H1 (cell line): ENCODE measurements at regions not wholly inside any gene's neighbourhood (a gene's known extent, or its start where the extent isn't known, plus 50 kb on each side); places are given as distances from the start of the nearest gene placed in this dataset.

Source experiments
- CTCF ChIA-PET: fragments of 300-600 bp; sonication (Branson Sonifier 250); formaldehyde crosslinking; loops from one replicate; lab custom pipeline; 2021; ENCODE audit not compliant: partially characterized antibody; lab: Charles Lee
- POLR2A ChIA-PET: fragments of 300-600 bp; sonication (Branson Sonifier 250); formaldehyde crosslinking; loops from one replicate; lab custom pipeline; 2021; ENCODE audit warnings: inconsistent platforms; ENCODE audit not compliant: partially characterized antibody; lab: Charles Lee
- DNase-seq, 2 experiments: peaks; one replicate each; pipeline versions ENCODE4 v3.0.0 to v3.0.0-alpha.2; 2010 to 2022; ENCODE audit warnings: low spot score in 2 of 2, low read depth in 1 of 2, mixed read lengths in 1 of 2
- FAIRE-seq: peaks from 2 replicates; lab custom pipeline; 2011; peaks lifted over from hg19 to GRCh38; lab: Jason Lieb, UNC
- H2AFZ ChIP-seq: 2 replicates; pipeline ENCODE4 v1.8.1; 2012; ENCODE audit warnings: low read length, inconsistent platforms
- H2AK5ac ChIP-seq: 2 replicates; pipeline ENCODE4 v1.6.1; 2013; ENCODE audit warnings: low read depth, low read length
- H2BK120ac ChIP-seq: replicated peaks from 2 replicates; pipeline ENCODE3; 2013; ENCODE audit warnings: low read depth, low read length, inconsistent platforms
- H2BK12ac ChIP-seq: 2 replicates; pipeline ENCODE4 v1.6.1; 2013; ENCODE audit warnings: low read depth, low read length
- H2BK15ac ChIP-seq: 2 replicates; pipeline ENCODE4 v1.6.1; 2013; ENCODE audit warnings: low read length
- H2BK20ac ChIP-seq: 2 replicates; pipeline ENCODE4 v1.6.1; 2013; ENCODE audit warnings: low read length
- H2BK5ac ChIP-seq: 2 replicates; pipeline ENCODE4 v1.6.1; 2013; ENCODE audit warnings: low read depth, low read length
- H3K14ac ChIP-seq: 2 replicates; pipeline ENCODE4 v1.6.1; 2013; ENCODE audit warnings: inconsistent platforms; ENCODE audit not compliant: insufficient read length
- H3K18ac ChIP-seq: 2 replicates; pipeline ENCODE4 v1.6.1; 2013; ENCODE audit warnings: low read length; ENCODE audit errors: extremely low read depth
- H3K23ac ChIP-seq: 2 replicates; pipeline ENCODE4 v1.6.1; 2013; ENCODE audit warnings: inconsistent platforms; ENCODE audit not compliant: insufficient read length
- H3K23me2 ChIP-seq: 2 replicates; pipeline ENCODE4 v1.6.1; 2013; ENCODE audit warnings: low read depth, low read length
- H3K27ac ChIP-seq: 2 replicates; pipeline ENCODE4 v1.6.1; 2011; ENCODE audit warnings: low read depth, low read length, inconsistent platforms
- H3K27me3 ChIP-seq, 4 experiments: replicated peaks in 1 of 4; 1 replicate in 1 of 4; 2 replicates in 3 of 4; pipeline versions ENCODE4 v1.6.1 to v1.8.1; 2011 to 2013; ENCODE audit warnings: low read length in 3 of 4, mild to moderate bottlenecking in 3 of 4, inconsistent platforms in 2 of 4, mixed read lengths in 2 of 4, moderate library complexity in 1 of 4; ENCODE audit not compliant: control insufficient read depth in 3 of 4, insufficient read depth in 3 of 4; ENCODE audit errors: extremely low read depth in 1 of 4
- H3K36me3 ChIP-seq, 4 experiments: 2 replicates each; pipeline versions ENCODE4 v1.6.1 to v1.8.1; 2011 to 2013; ENCODE audit warnings: mild to moderate bottlenecking in 4 of 4, low read length in 3 of 4, moderate library complexity in 2 of 4, control low read depth in 1 of 4, inconsistent platforms in 1 of 4; ENCODE audit not compliant: insufficient read depth in 4 of 4, control insufficient read depth in 2 of 4
- H3K4ac ChIP-seq: replicated peaks from 2 replicates; pipeline ENCODE3; 2013; ENCODE audit warnings: low read length, low read depth, mixed read lengths, inconsistent platforms; ENCODE audit not compliant: insufficient read length
- H3K4me1 ChIP-seq, 4 experiments: replicated peaks in 1 of 4; 1 replicate in 1 of 4; 2 replicates in 3 of 4; pipeline versions ENCODE4 v1.6.1 to v1.8.1; 2011 to 2013; ENCODE audit warnings: low read length in 3 of 4, inconsistent platforms in 2 of 4, mixed read lengths in 1 of 4; ENCODE audit not compliant: insufficient read depth in 4 of 4, control insufficient read depth in 3 of 4
- H3K4me2 ChIP-seq, 2 experiments: 2 replicates each; pipeline versions ENCODE4 v1.6.1 to v1.8.1; 2011 to 2013; ENCODE audit warnings: low read depth in 2 of 2, low read length in 2 of 2, control low read depth in 1 of 2, inconsistent platforms in 1 of 2, mild to moderate bottlenecking in 1 of 2; ENCODE audit not compliant: insufficient read depth in 1 of 2
- H3K4me3 ChIP-seq, 4 experiments: fragments of 200-600, 300-600 bp in 1 of 4; sonication (generic), shearing (Covaris generic), sonication (Bioruptor Twin) in 1 of 4; 2 replicates each; pipeline versions ENCODE4 v1.5.1 to v1.8.1; 2011 to 2016; ENCODE audit warnings: low read length in 4 of 4, low read depth in 3 of 4, control low read depth in 2 of 4, inconsistent platforms in 2 of 4, mild to moderate bottlenecking in 2 of 4, mixed read lengths in 1 of 4, moderate library complexity in 1 of 4; ENCODE audit not compliant: insufficient read depth in 2 of 4; ENCODE audit errors: extremely low read depth in 1 of 4
- H3K56ac ChIP-seq: replicated peaks from 2 replicates; pipeline ENCODE3; 2013; ENCODE audit warnings: low read depth, mild to moderate bottlenecking, mixed read lengths, low read length, inconsistent platforms; ENCODE audit not compliant: insufficient read length
- H3K79me1 ChIP-seq: 2 replicates; pipeline ENCODE4 v1.6.1; 2013; ENCODE audit warnings: low read depth, low read length, control low read depth
- H3K79me2 ChIP-seq, 2 experiments: 2 replicates each; pipeline versions ENCODE4 v1.6.1 to v1.8.1; 2012 to 2013; ENCODE audit warnings: low read length in 2 of 2, mild to moderate bottlenecking in 2 of 2, inconsistent platforms in 1 of 2; ENCODE audit not compliant: insufficient read depth in 2 of 2, control insufficient read depth in 1 of 2
- H3K9ac ChIP-seq, 4 experiments: replicated peaks in 1 of 4; 1 replicate in 1 of 4; 2 replicates in 3 of 4; pipeline versions ENCODE4 v1.6.1 to v1.8.1; 2011 to 2013; ENCODE audit warnings: low read depth in 3 of 4, low read length in 3 of 4, control low read depth in 2 of 4, mild to moderate bottlenecking in 2 of 4, moderate library complexity in 2 of 4, inconsistent platforms in 1 of 4; ENCODE audit errors: extremely low read depth in 1 of 4
- H3K9me3 ChIP-seq, 2 experiments: 2 replicates each; pipeline versions ENCODE4 v1.6.1 to v1.8.1; 2012 to 2013; ENCODE audit warnings: mild to moderate bottlenecking in 2 of 2, moderate library complexity in 2 of 2, control low read depth in 1 of 2, inconsistent platforms in 1 of 2, low read depth in 1 of 2, low read length in 1 of 2, mixed read lengths in 1 of 2; ENCODE audit not compliant: insufficient read depth in 2 of 2
- H4K20me1 ChIP-seq, 2 experiments: replicated peaks in 1 of 2; 2 replicates each; pipeline versions ENCODE3 to v1.8.1; 2011 to 2013; ENCODE audit warnings: inconsistent platforms in 2 of 2, low read length in 2 of 2, mild to moderate bottlenecking in 1 of 2; ENCODE audit not compliant: insufficient read depth in 2 of 2, control insufficient read depth in 1 of 2
- H4K5ac ChIP-seq: 2 replicates; pipeline ENCODE4 v1.6.1; 2013; ENCODE audit warnings: low read length, low read depth, mixed read lengths, inconsistent platforms; ENCODE audit not compliant: insufficient read length
- H4K8ac ChIP-seq: 2 replicates; pipeline ENCODE4 v1.8.0; 2013; ENCODE audit warnings: mild to moderate bottlenecking, moderate library complexity, low read length, inconsistent platforms; ENCODE audit not compliant: insufficient read depth; ENCODE audit errors: extremely low read depth
- H4K91ac ChIP-seq: replicated peaks from 2 replicates; pipeline ENCODE3; 2013; ENCODE audit warnings: low read length, mixed read lengths, inconsistent platforms; ENCODE audit not compliant: insufficient read length
- GABPA ChIP-seq: IDR thresholded peaks from 2 replicates; pipeline ENCODE4 v1.6.1; 2011; ENCODE audit warnings: mild to moderate bottlenecking, low read length, moderate library complexity, borderline replicate concordance; ENCODE audit not compliant: insufficient read depth
- WGBS, 2 experiments: shearing (Covaris generic) in 1 of 2; methylation state at CpG; one replicate each; pipeline versions ENCODE4 v1.1.6 to v1.1.7; 2013 to 2015; ENCODE audit warnings: low lambda C conversion rate in 2 of 2, mixed read lengths in 2 of 2, inconsistent platforms in 1 of 2, low coverage in 1 of 2, missing lambda C conversion rate in 1 of 2; ENCODE audit not compliant: insufficient replicate concordance in 2 of 2, insufficient coverage in 1 of 2, insufficient read length in 1 of 2; ENCODE audit errors: extremely low coverage in 1 of 2, missing lambda C conversion rate in 1 of 2; 5-methylcytosine and 5-hydroxymethylcytosine counted together

DNA sequence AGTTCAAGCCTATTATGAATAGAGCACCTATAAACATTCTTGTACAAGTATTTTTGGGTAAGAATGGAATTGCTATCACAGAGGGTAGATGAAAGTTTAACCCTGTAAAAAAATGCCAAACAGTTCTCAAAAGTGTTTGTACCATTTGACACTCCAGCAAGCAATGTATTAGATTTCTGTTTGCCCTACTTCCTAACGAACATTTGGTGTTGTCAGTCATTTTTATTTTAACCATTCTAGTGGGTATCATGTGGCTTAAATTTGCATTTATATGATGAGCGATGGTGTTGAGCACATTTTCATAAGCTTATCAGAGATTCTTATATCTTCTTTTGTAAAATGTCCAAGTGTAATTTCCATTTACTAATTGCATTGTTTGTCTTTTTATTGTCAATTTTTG is 608.2 kb upstream of the ACVR2A start:
- H2BK120ac ChIP-seq = no peak overlapping the region
- no peaks in the 10 kb centered on the region for H4K20me1 ChIP-seq
- no peak overlapping the region for H2BK15ac ChIP-seq
- peaks cover 0 to 1% (median 0%) of the 10 kb centered on the region in 4 experiments; a peak in 1 of 7 replicates for H3K27me3 ChIP-seq
- H2BK12ac ChIP-seq = no peak overlapping the region
- WGBS, 2 experiments = 94% methylated on average over 2 of the region's 2 CpGs; no CpG with 5 or more reads in 1 of the 2 experiments
- TF ChIP-seq GABPA = no peak
- H3K18ac ChIP-seq = no peak overlapping the region
- no peak overlapping the region for H4K91ac ChIP-seq
- no peak overlapping the region for H3K4me2 ChIP-seq
- no peak overlapping the region for H3K23ac ChIP-seq
- H4K8ac ChIP-seq = no peak overlapping the region
- H4K5ac ChIP-seq = no peak overlapping the region
- DNase-seq (no peak), FAIRE-seq (no peak)
- no peak overlapping the region for H3K4ac ChIP-seq
- no peaks in the 10 kb centered on the region for H3K36me3 ChIP-seq
- H3K4me1 ChIP-seq = no peaks in the 10 kb centered on the region
- H3K9ac ChIP-seq = no peak overlapping the region
- no peak overlapping the region for H3K14ac ChIP-seq
- H3K79me2 ChIP-seq = no peaks in the 10 kb centered on the region
- ChIA-PET CTCF (no interaction called here), POLR2A (no interaction called here)
- H3K27ac ChIP-seq = no peak overlapping the region
- H3K79me1 ChIP-seq = no peaks in the 10 kb centered on the region
- H3K4me3 ChIP-seq = no peak overlapping the region
- no peaks in the 10 kb centered on the region for H3K9me3 ChIP-seq
- H2AK5ac ChIP-seq = no peak overlapping the region
- no peak overlapping the region for H2AFZ ChIP-seq
- no peak overlapping the region for H2BK20ac ChIP-seq
- H3K56ac ChIP-seq = no peak overlapping the region
- H3K23me2 ChIP-seq = no peaks in the 10 kb centered on the region
- no peak overlapping the region for H2BK5ac ChIP-seq
